ENCODE measurements at regions not wholly inside any gene's neighbourhood (a gene's known extent, or its start where the extent isn't known, plus 50 kb on each side); places are given as distances from the start of the nearest gene placed in this dataset.

DNA sequence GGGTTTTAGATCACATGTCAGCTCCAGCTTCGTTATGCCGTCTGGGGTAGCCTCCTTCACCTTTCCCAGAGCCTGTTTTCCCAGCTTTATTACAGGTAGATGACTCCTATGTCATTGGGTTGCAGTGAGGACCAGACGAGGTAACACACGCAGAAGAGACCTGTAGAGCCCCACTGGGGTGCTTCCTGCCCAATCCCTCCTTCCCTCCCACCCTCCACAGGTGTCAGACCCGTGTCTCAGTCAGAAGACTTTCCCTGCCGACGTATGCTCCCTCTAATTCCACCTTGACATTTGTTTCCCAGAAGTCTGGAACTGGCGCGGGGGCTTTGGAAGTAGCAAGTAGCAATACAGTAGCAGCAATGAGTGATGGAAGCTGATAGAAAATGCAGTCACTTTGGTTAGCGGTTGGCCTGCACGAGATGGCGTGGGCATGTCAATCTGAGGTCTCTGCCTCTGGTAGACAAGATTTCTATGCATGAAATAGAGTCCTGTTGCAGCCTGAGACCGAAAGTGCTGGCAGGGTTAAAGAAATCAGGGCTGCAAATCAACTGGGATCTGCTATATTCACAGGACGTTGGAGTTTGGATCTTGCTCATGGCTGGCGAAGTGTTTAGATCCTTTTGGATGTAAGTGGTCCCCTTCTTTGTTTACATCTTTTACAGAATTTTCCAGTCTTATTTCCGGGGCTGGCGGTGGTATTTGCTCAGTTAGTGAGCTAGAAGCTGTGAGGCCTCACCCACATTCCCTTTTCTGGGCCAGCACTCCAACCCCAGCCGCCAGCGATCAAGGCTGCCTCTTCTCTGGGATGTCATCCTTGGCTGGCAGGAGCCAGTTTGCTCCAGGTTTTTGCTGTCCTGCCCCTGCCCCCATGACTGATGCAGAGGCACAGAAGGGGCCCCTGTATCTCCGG, 78.3 kb upstream of the KMT2C start:
- CTCF ChIA-PET: no interaction called here
- no peak for ATAC-seq
- no peak overlapping the region for H3K4me3 Mint-ChIP-seq
- H3K9me3 Mint-ChIP-seq: no peaks in the 10 kb centered on the region
- POLR2A ChIA-PET: no interaction called here
- no peak overlapping the region for H3K27ac Mint-ChIP-seq
- H3K36me3 Mint-ChIP-seq (ENCODE audit: low read depth): no peaks in the 10 kb centered on the region
- peaks cover 7% of the 10 kb centered on the region for H3K4me1 Mint-ChIP-seq (ENCODE audit: low read depth)
- TF ChIP-seq, protein P1, sequence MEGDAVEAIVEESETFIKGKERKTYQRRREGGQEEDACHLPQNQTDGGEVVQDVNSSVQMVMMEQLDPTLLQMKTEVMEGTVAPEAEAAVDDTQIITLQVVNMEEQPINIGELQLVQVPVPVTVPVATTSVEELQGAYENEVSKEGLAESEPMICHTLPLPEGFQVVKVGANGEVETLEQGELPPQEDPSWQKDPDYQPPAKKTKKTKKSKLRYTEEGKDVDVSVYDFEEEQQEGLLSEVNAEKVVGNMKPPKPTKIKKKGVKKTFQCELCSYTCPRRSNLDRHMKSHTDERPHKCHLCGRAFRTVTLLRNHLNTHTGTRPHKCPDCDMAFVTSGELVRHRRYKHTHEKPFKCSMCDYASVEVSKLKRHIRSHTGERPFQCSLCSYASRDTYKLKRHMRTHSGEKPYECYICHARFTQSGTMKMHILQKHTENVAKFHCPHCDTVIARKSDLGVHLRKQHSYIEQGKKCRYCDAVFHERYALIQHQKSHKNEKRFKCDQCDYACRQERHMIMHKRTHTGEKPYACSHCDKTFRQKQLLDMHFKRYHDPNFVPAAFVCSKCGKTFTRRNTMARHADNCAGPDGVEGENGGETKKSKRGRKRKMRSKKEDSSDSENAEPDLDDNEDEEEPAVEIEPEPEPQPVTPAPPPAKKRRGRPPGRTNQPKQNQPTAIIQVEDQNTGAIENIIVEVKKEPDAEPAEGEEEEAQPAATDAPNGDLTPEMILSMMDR (IDR thresholded peaks at IDR 0.05): no peak
- no peak for DNase-seq
- intact Hi-C loops (cut with micrococcal nuclease): no loop called here
- H3K27me3 Mint-ChIP-seq: no peaks in the 10 kb centered on the region

DNA sequence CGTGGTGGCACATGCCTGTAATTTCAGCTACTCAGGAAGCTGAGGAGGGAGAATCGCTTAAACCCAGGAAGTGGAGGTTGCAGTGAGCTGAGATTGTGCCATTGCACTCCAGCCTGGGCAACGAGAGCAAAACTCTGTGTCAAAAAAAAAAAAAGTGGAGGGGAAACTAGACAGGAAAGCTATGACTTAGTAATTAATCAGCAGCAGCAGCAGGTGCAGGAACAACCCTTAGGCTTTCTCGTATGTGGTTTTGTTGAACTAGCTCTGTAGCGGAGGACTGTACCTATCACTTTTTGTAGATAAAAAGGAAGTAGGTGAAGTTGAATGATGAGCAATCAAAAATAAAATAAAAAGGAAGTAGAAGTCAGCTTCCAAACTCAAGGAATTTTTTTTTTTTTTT, 76.9 kb upstream of the KMT2C start:
- no peaks in the 10 kb centered on the region for H3K27me3 Mint-ChIP-seq
- ChIA-PET POLR2A (no interaction called here), CTCF (no interaction called here)
- H3K4me3 Mint-ChIP-seq: peak overlapping the region; percentile 48
- H3K4me1 Mint-ChIP-seq (ENCODE audit: low read depth): peaks cover 7% of the 10 kb centered on the region
- TF ChIP-seq, protein P1 (IDR thresholded peaks at IDR 0.05): no peak
- DNase-seq: peak; percentile 11
- intact Hi-C loops (cut with micrococcal nuclease): no loop called here
- H3K36me3 Mint-ChIP-seq (ENCODE audit: low read depth): no peaks in the 10 kb centered on the region
- peak; percentile 90 for ATAC-seq
- no peaks in the 10 kb centered on the region for H3K9me3 Mint-ChIP-seq
- H3K27ac Mint-ChIP-seq: no peak overlapping the region

DNA sequence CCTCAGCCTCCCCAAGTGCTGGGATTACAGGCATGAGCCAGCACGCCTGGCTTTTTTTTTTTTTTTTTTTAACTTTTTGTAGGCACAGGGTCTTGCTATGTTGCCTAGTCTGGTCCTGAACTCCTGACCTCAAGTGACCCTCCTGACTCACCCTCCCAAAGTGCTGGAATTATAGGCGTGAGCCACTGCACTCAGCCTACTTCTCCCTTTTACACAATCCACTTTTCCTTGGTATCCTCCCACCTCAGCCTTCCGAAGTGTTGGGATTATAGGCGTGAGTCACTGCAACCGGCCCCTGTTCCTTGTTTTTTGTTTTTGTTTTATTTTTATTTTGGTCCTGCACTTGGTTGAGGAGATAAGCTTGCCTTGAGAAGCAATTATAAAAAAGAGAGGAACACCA, 75.9 kb upstream of the KMT2C start:
- Mint-ChIP-seq H3K36me3 (ENCODE audit: low read depth) (no peaks in the 10 kb centered on the region), H3K27ac (no peak overlapping the region), H3K9me3 (no peaks in the 10 kb centered on the region), H3K4me3 (no peak overlapping the region), H3K4me1 (ENCODE audit: low read depth) (peaks cover 7% of the 10 kb centered on the region), H3K27me3 (no peaks in the 10 kb centered on the region)
- no peak for DNase-seq
- TF ChIP-seq, protein P1 (IDR thresholded peaks at IDR 0.05): no peak
- ATAC-seq: no peak
- POLR2A ChIA-PET: no interaction called here
- CTCF ChIA-PET: no interaction called here
- intact Hi-C loops (cut with micrococcal nuclease): no loop called here

DNA sequence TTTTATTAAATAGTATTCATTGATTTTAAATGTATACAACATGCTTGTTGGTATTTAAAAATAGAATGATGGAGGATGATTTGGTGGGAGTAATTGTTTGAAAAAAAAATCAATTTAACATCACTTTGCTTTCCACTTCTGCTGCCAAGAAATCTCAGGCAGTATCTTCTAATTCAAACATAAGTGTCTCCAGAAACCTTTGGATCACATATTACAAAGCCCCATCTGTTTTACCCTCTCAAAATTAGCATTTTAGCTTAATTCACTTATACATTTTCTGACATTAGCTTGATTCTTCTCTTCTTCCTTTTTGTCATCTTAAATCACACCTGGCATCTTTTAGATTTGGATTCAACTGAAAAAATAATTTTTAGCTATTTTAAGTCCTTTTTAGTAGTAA, 72.9 kb upstream of the KMT2C start:
- DNase-seq (no peak), ATAC-seq (no peak)
- POLR2A ChIA-PET: no interaction called here
- Mint-ChIP-seq H3K27me3 (no peaks in the 10 kb centered on the region), H3K4me1 (ENCODE audit: low read depth) (peaks cover 7% of the 10 kb centered on the region), H3K27ac (no peak overlapping the region), H3K36me3 (ENCODE audit: low read depth) (no peaks in the 10 kb centered on the region), H3K4me3 (no peak overlapping the region), H3K9me3 (no peaks in the 10 kb centered on the region)
- TF ChIP-seq, protein P1 (IDR thresholded peaks at IDR 0.05): no peak
- intact Hi-C loops (cut with micrococcal nuclease): no loop called here
- CTCF ChIA-PET: no interaction called here

DNA sequence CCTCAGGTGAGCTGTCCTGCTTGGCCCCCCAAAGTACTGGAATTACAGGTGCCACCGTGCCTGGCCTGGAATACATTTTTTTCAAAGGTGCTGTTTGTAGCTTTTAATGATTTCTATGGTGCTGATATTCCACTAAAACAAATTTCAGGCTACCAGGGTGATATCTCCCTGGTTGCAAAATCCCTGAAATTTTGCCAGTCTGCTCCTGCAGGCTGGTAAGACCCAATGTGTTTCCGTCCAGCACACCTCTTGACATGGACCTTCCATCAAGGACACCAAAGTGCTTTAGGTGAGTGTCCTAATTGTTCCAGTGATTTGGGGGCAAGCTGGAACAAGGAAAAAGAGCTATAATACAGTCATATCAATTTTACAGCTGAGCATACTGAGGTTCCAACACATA, 69.8 kb upstream of the KMT2C start:
- CTCF ChIA-PET: interaction anchor here (0.5 kb wide), 1 partner anchor 406 kb away, joined by 3 read pairs; no protein-coding TSS in a partner anchor
- Mint-ChIP-seq H3K9me3 (no peaks in the 10 kb centered on the region), H3K27me3 (no peaks in the 10 kb centered on the region), H3K27ac (no peak overlapping the region), H3K36me3 (ENCODE audit: low read depth) (no peaks in the 10 kb centered on the region), H3K4me1 (ENCODE audit: low read depth) (no peaks in the 10 kb centered on the region), H3K4me3 (no peak overlapping the region)
- no peak for ATAC-seq
- intact Hi-C loops (cut with micrococcal nuclease): no loop called here
- POLR2A ChIA-PET: interaction anchor here (0.7 kb wide), 1 partner anchor 13 kb away, joined by 3 read pairs; no protein-coding TSS in a partner anchor
- DNase-seq: no peak
- TF ChIP-seq, protein P1 (IDR thresholded peaks at IDR 0.05): no peak
